SU-DHL-6 (cell line): ENCODE measurements at regions not wholly inside any gene's neighbourhood (a gene's known extent, or its start where the extent isn't known, plus 50 kb on each side); places are given as distances from the start of the nearest gene placed in this dataset.
"Not testable (repeated sequence)": the region's sequence is repeated elsewhere in the genome, so short reads cannot be mapped to it uniquely, and the experiment has no call there.

Experiments
- CTCF ChIP-seq: fragments of 200-600 bp; sonication (generic); IDR thresholded peaks from one replicate; pipeline ENCODE4 v1.5.1; 2017; ENCODE audit warnings: antibody characterized with exemption, mild to moderate bottlenecking, low read length, moderate library complexity; ENCODE audit not compliant: insufficient read depth, poor library complexity, severe bottlenecking
- EZH2phosphoT487 ChIP-seq: fragments of 200-600 bp; sonication (generic), shearing (Covaris generic); conservative IDR thresholded peaks from 2 replicates; pipeline ENCODE4 v1.6.1; 2018; ENCODE audit warnings: mild to moderate bottlenecking, antibody characterized with exemption, low read length, moderate library complexity, mixed read lengths

- not testable (repeated sequence) for TF ChIP-seq CTCF, EZH2phosphoT487
These were observed 958.5 kb upstream of the SEMA6A start for GRCh38 chr5:117533051-117533670.
